ENCODE measurements at regions not wholly inside any gene's neighbourhood (a gene's known extent, or its start where the extent isn't known, plus 50 kb on each side); places are given as distances from the start of the nearest gene placed in this dataset.
A peak's percentile ranks its signal among the peaks of the same experiment; 100 is the strongest.

- no peaks in the 10 kb centered on the region for H3K27me3 ChIP-seq (ENCODE audit: insufficient read depth, low read length)
- no peak overlapping the region for H3K56ac ChIP-seq (ENCODE audit: insufficient read length, low read depth, low read length)
- no peaks in the 10 kb centered on the region for H3K9me3 ChIP-seq (ENCODE audit: control insufficient read depth, low read depth, low read length)
- no peaks in the 10 kb centered on the region for H4K20me1 ChIP-seq (ENCODE audit: control insufficient read depth, insufficient read depth, insufficient read length)
- no peaks in the 10 kb centered on the region for H3K79me2 ChIP-seq (ENCODE audit: insufficient read depth, low read length)
- no peaks in the 10 kb centered on the region for H3K79me1 ChIP-seq (ENCODE audit: insufficient read depth, low read depth, low read length, poor library complexity, severe bottlenecking)
- H3K4ac ChIP-seq (ENCODE audit: low read depth, low read length): no peak overlapping the region
- H3K4me1 ChIP-seq (ENCODE audit: insufficient read depth, low read length): no peaks in the 10 kb centered on the region
- H2BK15ac ChIP-seq (ENCODE audit: low read depth, low read length): no peak overlapping the region
- H3K27me3 Mint-ChIP-seq (ENCODE audit: low read depth): no peaks in the 10 kb centered on the region; the same call in 1 of the 2 replicates
- no peak overlapping the region for H3K27ac ChIP-seq (ENCODE audit: insufficient read length, low read depth, low read length)
- no peak overlapping the region for H3K4me2 ChIP-seq (ENCODE audit: insufficient read depth, insufficient read length, low read length)
- no peak overlapping the region for H3K9ac ChIP-seq (ENCODE audit: extremely low read depth, insufficient read length, low read length)
- H2BK5ac ChIP-seq (ENCODE audit: insufficient read length, low read length): no peak overlapping the region
- H3K36me3 Mint-ChIP-seq (ENCODE audit: insufficient read depth in 1 of 3, low read depth in 3 of 3): no peaks in the 10 kb centered on the region; a peak in 1 of 7 replicates
- H4K5ac ChIP-seq (ENCODE audit: insufficient read length, low read depth, low read length): no peak overlapping the region
- H4K8ac ChIP-seq (replicated peaks; ENCODE audit: insufficient read length, low read depth, low read length): no peak overlapping the region
- no peak overlapping the region for H4K91ac ChIP-seq (ENCODE audit: insufficient read length, low read depth, low read length)
- no peaks in the 10 kb centered on the region for H3K23me2 ChIP-seq (ENCODE audit: insufficient read length, low read depth, low read length, poor library complexity, severe bottlenecking)
- DNase-seq: peak; percentile 55
- H3K23ac ChIP-seq (ENCODE audit: insufficient read length, low read depth, low read length): no peak overlapping the region
- H3T11ph ChIP-seq (ENCODE audit: low read length): no peak overlapping the region
- WGBS (ENCODE audit: extremely low coverage, insufficient read length, low lambda C conversion rate): no CpG with 5 or more reads among the region's 10 CpGs
- H3K4me1 Mint-ChIP-seq: peaks cover 13 to 30% of the 10 kb centered on the region in 2 experiments
- TF ChIP-seq CTCF (conservative IDR thresholded peaks at IDR 0.05): no peak
- no peak overlapping the region for H3K4me3 Mint-ChIP-seq
- H2AFZ ChIP-seq (ENCODE audit: low read length): no peak overlapping the region
- no peak overlapping the region for H3K27ac Mint-ChIP-seq
- H3K9me3 Mint-ChIP-seq: no peaks in the 10 kb centered on the region
- H3K18ac ChIP-seq (ENCODE audit: insufficient read length, low read depth, low read length): no peak overlapping the region
- H2BK12ac ChIP-seq (ENCODE audit: insufficient read length, low read depth, low read length): no peak overlapping the region
- H3K14ac ChIP-seq (ENCODE audit: insufficient read depth, low read length): no peak overlapping the region
- no peak overlapping the region for H2BK120ac ChIP-seq (ENCODE audit: low read depth, low read length, poor library complexity, severe bottlenecking)
- no peak overlapping the region for H2BK20ac ChIP-seq (ENCODE audit: low read depth, low read length, poor library complexity, severe bottlenecking)
- no peak overlapping the region for H2AK5ac ChIP-seq (ENCODE audit: insufficient read length, low read length)
These were observed 107.6 kb downstream of the VEGFA start for GRCh38 chr6:43877463-43878126.
